ENCODE measurements at regions not wholly inside any gene's neighbourhood (a gene's known extent, or its start where the extent isn't known, plus 50 kb on each side); places are given as distances from the start of the nearest gene placed in this dataset.

- H3K4me1 ChIP-seq = no peaks in the 10 kb centered on the region
- no peaks in the 10 kb centered on the region for H3K9me3 ChIP-seq
- no peak overlapping the region for H3K27ac ChIP-seq
- H3K36me3 ChIP-seq = peaks cover 0 to 23% of the 10 kb centered on the region in 2 donors
- H3K4me3 ChIP-seq = no peak overlapping the region
- TF ChIP-seq POLR2A (IDR thresholded peaks at IDR 0.05) = no peak
- no peak for TF ChIP-seq CTCF (IDR thresholded peaks at IDR 0.05)
- no peak for TF ChIP-seq POLR2AphosphoS5 (IDR thresholded peaks at IDR 0.05; ENCODE audit: insufficient read depth in 1 of 2, low read depth in 1 of 2)
- DNase-seq (ENCODE audit: extremely low spot score in 2 of 2) = no peak
- intact Hi-C loops (cut with DNase I) = no loop called here
- H3K27me3 ChIP-seq = no peaks in the 10 kb centered on the region
Measured at GRCh38 chr4:122980860-122981259, 58.5 kb upstream of the NUDT6 start.

GRCh38 chr4:122988696-122989095 is 66.3 kb upstream of the NUDT6 start:
- TF ChIP-seq POLR2A (IDR thresholded peaks at IDR 0.05) = no peak
- H3K4me1 ChIP-seq = peaks cover 9% of the 10 kb centered on the region
- no peak overlapping the region for H3K27ac ChIP-seq
- H3K27me3 ChIP-seq = no peaks in the 10 kb centered on the region
- peaks cover 0 to 19% of the 10 kb centered on the region in 2 donors for H3K36me3 ChIP-seq
- DNase-seq (ENCODE audit: extremely low spot score in 2 of 2) = no peak
- peaks cover 11% of the 10 kb centered on the region for H3K9me3 ChIP-seq
- intact Hi-C loops (cut with DNase I) = no loop called here
- H3K4me3 ChIP-seq = no peak overlapping the region

- no peak for TF ChIP-seq CTCF (IDR thresholded peaks at IDR 0.05)
- TF ChIP-seq POLR2AphosphoS5 (IDR thresholded peaks at IDR 0.05; ENCODE audit: insufficient read depth in 1 of 2, low read depth in 1 of 2) = no peak
- no peak for TF ChIP-seq POLR2A (IDR thresholded peaks at IDR 0.05)
- H3K4me3 ChIP-seq = no peak overlapping the region
- H3K36me3 ChIP-seq = peaks cover 0 to 19% of the 10 kb centered on the region in 2 donors
- no peaks in the 10 kb centered on the region for H3K27me3 ChIP-seq
- no peak overlapping the region for H3K27ac ChIP-seq
- H3K4me1 ChIP-seq = peaks cover 9% of the 10 kb centered on the region
- DNase-seq (ENCODE audit: extremely low spot score in 2 of 2) = no peak
- intact Hi-C loops (cut with DNase I) = no loop called here
- peaks cover 11% of the 10 kb centered on the region for H3K9me3 ChIP-seq
Measured at GRCh38 chr4:122990891-122991290, 68.5 kb upstream of the NUDT6 start.

- peaks cover 0 to 19% of the 10 kb centered on the region in 2 donors for H3K36me3 ChIP-seq
- TF ChIP-seq POLR2AphosphoS5 (IDR thresholded peaks at IDR 0.05; ENCODE audit: insufficient read depth in 1 of 2, low read depth in 1 of 2) = no peak
- no peak for TF ChIP-seq CTCF (IDR thresholded peaks at IDR 0.05)
- TF ChIP-seq POLR2A (IDR thresholded peaks at IDR 0.05) = no peak
- no peak overlapping the region for H3K4me3 ChIP-seq
- no peaks in the 10 kb centered on the region for H3K27me3 ChIP-seq
- peaks cover 9% of the 10 kb centered on the region for H3K4me1 ChIP-seq
- peaks cover 11% of the 10 kb centered on the region for H3K9me3 ChIP-seq
- no peak overlapping the region for H3K27ac ChIP-seq
- intact Hi-C loops (cut with DNase I) = no loop called here
- no peak for DNase-seq (ENCODE audit: extremely low spot score in 2 of 2)
Measured at GRCh38 chr4:122992057-122992456, 69.7 kb upstream of the NUDT6 start.

- H3K27me3 ChIP-seq = no peaks in the 10 kb centered on the region
- no peak overlapping the region for H3K27ac ChIP-seq
- intact Hi-C loops (cut with DNase I) = no loop called here
- no peak for TF ChIP-seq POLR2AphosphoS5 (IDR thresholded peaks at IDR 0.05; ENCODE audit: insufficient read depth in 1 of 2, low read depth in 1 of 2)
- no peak for TF ChIP-seq CTCF (IDR thresholded peaks at IDR 0.05)
- DNase-seq (ENCODE audit: extremely low spot score in 2 of 2) = no peak
- H3K36me3 ChIP-seq = peaks cover 0 to 13% of the 10 kb centered on the region in 2 donors
- H3K4me3 ChIP-seq = no peak overlapping the region
- peaks cover 9% of the 10 kb centered on the region for H3K4me1 ChIP-seq
- H3K9me3 ChIP-seq = peaks cover 11% of the 10 kb centered on the region
Measured at GRCh38 chr4:122992641-122993040, 70.2 kb upstream of the NUDT6 start.

DNA sequence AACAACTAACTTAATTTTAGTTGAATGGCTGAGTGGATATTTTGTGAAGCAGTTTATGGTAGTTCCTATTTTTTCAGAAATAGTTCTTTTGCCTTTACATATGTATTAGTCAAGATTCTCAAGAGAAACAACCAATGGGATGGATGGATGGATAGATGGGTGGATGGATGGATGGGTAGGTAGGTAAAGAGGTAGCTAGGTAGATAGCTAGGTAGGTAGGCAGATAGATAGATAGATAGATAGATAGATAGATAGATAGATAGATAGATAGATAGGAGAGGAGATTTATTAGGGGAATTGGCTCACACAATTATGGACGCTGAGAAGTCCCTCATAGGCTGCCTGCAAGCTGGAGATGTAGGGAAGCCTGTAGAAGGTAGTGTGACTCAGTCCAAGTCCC is 74.0 kb upstream of the NUDT6 start:
- intact Hi-C loops (cut with DNase I) = no loop called here
- no peak for DNase-seq (ENCODE audit: extremely low spot score in 2 of 2)
- Histone ChIP-seq H3K36me3 (no peaks in the 10 kb centered on the region), H3K4me1 (peaks cover 9% of the 10 kb centered on the region), H3K4me3 (no peak overlapping the region), H3K27ac (no peak overlapping the region), H3K27me3 (no peaks in the 10 kb centered on the region), H3K9me3 (no peaks in the 10 kb centered on the region)
- TF ChIP-seq CTCF (IDR thresholded peaks at IDR 0.05) (no peak), POLR2A (IDR thresholded peaks at IDR 0.05) (no peak), POLR2AphosphoS5 (IDR thresholded peaks at IDR 0.05; ENCODE audit: insufficient read depth in 1 of 2, low read depth in 1 of 2) (no peak)

All from vagina (tissue), 2 donors.